ENCODE measurements at regions not wholly inside any gene's neighbourhood (a gene's known extent, or its start where the extent isn't known, plus 50 kb on each side); places are given as distances from the start of the nearest gene placed in this dataset.

DNA sequence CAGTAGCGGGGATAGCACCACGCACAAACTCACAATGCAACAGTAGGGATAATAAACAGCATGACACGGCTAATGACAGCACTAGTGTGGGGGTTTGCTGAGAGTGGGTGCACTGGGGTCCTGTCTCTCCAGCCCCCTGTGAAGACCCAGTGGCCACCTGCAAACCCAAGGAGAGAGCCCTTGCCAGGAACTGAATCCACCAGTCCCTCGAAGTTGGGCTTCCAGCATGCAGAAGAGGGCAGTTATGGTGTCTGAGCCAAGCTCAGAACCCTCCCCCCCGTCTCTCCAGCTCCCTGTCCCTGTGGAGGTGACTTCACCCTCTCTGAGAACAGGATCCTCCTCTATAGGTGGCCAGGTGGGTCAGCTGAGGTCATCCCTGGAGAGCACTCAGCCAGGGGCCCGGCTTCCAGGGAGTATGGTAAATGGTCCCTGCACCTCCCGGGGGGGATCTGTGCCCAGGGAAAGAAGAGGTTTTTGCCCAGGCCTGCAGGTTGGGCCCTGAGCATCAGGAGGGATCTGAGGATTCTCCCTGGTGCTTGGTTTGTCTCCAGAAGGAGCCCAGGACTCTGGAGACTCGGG lies 86.3 kb upstream of the PRR5 start:
- DNase-seq (ENCODE audit: low read depth in 4 of 4, low spot score in 1 of 4), result no peak

DNA sequence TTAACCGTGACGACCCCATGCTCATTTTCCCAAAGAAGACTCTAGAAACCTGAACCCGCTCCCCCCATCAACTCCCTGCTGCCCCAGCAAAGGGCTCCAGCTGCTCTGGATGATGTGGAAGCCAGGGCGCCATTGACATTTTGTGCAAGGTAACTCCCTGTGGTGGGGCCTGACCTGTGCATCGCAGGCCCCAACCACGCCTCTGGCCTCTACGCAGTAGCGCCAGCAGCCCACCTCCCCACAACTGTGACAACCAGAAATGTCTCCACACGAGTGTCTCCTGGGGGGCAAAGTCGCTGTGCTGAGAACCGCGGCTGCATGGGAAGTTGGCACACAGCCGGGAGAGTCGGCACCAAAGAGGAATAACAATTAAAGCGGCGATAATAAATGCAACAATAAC lies 86.9 kb upstream of the PRR5 start:
- no peak for DNase-seq (ENCODE audit: low read depth in 4 of 4, low spot score in 1 of 4)

DNA sequence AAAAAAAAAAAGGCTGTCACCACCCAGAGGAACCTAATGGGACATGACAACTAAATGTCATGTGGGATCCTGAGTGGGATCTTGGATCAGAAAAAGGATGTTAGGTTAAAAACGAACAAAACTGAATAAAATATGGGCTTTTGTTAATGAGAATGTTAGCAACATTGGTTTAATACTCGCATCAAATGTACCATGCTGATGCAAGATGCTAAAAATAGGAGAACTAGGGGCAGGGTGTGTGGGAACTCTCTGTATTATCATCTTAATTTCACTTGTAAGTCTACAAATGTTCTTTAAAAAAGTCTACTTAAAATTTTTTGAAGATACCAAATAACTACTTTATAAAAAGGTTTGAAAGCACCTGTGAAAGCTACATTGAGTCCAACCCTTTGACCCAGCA lies 88.8 kb upstream of the PRR5 start:
- no peak for DNase-seq (ENCODE audit: low read depth in 4 of 4, low spot score in 1 of 4)

DNA sequence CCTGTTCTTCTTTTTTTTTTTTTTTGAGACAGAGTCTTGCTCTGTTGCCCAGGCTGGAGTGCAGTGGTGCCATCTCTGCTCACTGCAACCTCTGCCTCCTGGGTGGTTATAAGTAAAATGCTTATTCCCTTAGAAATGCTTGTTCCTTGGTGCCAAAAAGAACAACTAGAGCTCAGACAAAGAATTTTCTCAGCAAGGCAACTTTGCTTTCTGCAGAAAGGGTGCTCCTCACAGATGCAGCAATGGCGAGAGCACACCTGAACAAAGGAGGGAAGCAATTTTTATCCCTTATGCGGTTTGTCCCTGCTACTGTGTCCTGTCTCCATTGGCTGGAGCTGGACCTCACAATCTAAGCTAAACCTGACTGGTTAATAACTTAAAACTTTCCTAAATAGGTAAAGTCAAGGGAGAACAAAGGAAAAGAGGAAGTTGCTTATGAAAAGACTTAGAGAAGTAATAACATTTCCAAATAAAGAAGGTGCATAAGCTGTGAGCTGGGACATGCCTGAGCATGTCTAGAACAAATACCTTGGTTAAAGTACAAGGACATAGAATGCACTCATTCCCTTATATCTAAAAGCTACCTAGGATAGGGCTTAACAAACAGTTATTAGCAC lies 90.0 kb upstream of the PRR5 start:
- no peak for DNase-seq (ENCODE audit: low read depth in 4 of 4, low spot score in 1 of 4)

DNA sequence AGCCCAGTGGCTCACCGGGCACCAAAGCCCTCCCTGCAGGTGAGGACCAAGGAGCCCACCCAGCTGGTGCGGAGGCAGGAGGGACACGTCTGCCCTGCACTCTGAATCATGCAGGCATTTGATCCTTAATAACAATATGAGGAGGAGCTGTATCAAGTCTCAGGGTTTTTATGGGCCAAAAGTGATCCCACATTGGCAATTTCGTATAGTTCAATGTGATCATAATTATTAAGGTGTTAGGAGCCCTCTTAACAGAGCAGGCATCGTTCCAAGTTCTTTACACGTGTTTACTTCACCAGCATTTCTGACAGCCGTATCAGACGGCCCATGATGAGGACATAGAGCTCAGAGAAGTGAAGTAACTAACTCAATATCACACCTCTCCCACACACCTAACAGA lies 91.9 kb upstream of the PRR5 start:
- DNase-seq (ENCODE audit: low read depth in 4 of 4, low spot score in 1 of 4), result no peak

DNA sequence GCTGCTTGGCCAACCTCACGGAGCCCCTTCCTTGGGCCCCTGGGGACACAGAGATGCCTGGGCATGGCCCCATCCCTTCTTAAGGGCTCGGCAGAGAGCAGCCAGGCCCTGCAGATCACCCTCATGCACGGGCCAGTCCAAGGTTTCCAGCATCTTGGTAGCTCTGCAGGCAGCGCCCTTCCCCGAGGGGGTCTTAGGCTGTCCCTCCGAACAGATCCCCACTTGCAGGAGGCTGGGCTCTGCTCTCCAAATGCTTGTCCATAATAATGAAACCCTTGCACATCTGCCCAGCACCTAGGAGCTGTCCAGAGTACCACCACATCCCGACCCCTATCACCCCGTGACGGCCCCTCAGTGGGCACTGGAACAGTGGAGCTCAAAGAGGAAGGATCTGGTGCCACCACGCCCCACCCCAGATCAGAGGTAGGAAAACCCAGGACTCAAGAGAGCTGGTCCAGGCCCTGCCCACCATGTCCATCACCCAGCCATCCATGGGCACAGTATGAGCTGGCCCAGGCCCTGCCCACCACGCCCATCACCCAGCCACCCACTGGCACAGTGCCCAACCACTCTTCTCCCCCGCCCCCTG lies 92.5 kb upstream of the PRR5 start:
- no peak for DNase-seq (ENCODE audit: low read depth in 4 of 4, low spot score in 1 of 4)

DNA sequence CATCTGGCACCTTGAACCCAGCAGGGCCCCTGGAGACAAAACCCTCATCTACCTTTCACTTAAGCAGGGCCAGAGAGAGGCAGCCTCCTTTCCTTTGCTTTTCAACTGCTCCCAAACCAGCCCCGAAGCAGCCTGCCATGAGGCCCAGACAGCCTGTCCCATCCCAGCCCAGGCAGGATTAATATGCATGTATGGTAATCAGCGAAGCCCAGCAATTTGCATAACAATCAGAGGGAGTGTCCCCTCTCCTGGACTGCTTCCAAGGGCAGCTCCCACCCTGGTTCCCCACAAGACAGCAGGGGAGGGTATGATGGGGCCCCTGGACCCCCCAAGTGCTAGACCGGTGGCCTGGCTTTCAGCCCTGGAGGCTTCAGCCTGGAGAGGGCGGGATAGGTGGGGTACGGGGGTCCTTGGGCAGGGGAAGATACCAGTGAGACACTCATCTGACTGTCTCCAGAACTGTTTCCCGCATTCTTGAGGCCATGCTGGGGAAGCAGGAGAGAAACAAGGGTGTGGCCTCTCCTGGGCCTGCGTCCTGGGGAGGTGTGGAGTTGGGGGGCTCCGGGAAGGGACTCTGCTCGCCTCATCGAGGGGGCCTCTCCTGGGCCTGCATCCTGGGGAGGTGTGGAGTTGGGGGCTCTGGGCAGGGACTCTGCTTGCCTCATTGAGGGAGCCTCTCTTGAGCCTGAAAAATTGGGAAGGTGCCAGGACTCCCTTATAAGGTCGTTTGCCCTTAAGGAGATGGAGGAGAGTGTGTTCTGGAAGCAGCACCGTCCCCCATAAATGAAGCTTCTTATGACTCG lies 93.2 kb upstream of the PRR5 start:
- DNase-seq (ENCODE audit: low read depth in 4 of 4, low spot score in 1 of 4), result no peak

DNA sequence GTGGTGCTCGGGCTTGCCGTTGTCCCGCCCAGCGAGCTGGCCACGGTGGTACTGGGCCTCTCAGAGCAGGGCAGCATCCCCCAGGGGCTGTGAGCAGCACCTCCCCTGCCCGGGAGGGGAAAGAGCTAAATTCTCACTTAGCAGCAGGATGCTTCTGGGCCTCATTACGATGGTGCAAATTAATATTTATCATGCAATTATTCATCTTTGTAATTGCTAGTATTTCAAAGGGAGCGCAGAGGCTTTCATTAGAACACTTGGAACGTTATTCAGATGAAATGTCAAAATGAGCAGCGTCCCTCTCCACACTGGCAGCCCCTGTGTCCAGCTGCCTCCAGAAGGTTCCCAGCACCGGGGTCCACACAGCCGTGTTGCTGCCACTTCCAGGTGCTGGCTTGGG lies 95.9 kb upstream of the PRR5 start:
- DNase-seq (ENCODE audit: low read depth in 4 of 4, low spot score in 1 of 4), result no peak

DNA sequence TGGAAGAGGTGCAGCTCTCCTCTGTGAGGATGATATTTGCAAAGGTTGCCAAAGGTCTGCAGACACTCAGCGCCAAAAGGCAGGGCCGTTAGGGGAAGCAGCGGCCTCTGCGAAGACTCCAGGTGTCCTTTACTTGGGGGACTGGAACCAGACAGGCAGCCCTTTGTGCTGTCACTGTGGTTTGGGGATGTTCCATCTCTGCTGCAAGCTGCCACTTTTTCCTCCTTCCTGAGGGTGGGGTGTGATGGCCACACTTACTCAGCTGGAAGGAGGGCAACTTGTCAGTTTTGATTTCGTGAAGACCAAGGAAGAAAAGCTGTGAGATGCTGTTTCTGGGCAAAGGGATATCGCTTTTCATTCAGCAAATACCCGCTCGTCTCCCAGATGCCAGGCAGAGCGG lies 96.5 kb upstream of the PRR5 start:
- DNase-seq (ENCODE audit: low read depth in 4 of 4, low spot score in 1 of 4), result no peak

DNA sequence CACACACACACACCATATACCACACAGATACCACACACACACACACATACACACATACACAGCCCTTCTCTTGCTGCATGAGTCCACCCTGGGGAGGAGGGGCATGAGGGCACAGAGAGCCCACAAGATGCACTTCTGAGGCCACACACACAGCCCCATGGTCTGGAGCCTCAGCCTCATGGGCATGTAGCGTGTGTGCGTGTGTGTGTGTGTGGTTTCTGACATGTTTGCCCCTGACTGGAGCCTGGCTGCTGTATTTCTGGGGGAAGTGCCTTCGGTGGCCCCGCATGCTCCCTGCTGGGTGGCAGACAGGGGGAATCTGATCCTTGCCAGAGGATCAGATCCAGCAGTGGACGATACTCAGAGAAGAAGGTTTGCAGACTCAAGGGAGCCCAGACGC lies 97.0 kb upstream of the PRR5 start:
- no peak for DNase-seq (ENCODE audit: low read depth in 4 of 4, low spot score in 1 of 4)

DNA sequence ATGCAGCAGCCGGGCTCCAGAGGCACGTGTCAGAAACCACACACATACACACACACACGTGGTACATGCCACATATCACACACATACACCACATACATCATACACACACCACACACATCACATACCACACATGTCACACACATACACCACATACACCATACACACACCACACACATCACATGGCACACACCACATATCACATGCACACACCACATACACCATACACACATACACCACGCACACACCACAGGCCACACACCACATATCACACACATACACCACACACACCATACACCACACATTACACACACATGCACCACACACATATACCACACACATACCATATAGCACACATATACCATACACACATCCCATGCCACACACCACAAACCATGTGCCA lies 97.5 kb upstream of the PRR5 start:
- DNase-seq (ENCODE audit: low read depth in 4 of 4, low spot score in 1 of 4), result no peak

DNA sequence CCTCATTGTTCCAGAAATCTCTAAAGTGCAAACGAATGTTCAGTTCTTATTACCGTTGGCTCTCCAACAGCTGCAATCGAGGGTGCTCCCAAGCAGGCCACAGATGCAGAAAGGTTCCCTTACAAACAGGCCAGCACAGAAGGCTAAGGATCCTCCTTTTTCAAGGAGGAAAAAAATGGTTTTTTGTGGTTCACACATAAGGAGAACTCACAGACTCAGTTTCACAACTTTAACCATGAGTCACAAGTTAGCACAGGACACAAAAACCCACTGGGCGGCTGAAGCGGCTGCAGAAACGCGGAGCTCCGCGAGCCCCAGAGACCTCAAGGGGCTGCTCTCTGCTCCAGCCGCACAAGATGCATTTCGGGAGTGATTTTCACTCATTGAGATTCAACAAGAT lies 98.2 kb upstream of the PRR5 start:
- no peak for DNase-seq (ENCODE audit: low read depth in 4 of 4, low spot score in 1 of 4)

DNA sequence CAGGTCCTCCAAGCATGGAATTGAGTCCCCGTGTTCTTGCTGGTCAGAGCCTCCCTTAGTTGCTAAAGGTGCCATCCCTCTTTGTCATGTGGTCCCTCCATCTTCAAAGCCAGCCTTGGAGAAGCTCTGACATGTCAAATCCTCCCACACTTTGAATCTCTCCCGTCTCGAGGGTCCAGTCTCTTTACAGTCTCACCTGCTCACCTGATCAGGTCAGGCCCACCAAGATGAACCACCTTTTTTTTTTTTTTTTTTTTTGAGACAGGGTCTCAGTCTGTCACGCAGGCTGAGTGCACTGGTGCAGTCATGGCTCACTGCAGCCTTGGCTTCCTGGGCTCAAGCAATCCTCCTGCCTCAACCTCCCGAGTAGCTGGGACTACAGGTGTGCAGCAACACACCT lies 100.3 kb upstream of the PRR5 start:
- DNase-seq (ENCODE audit: low read depth in 4 of 4, low spot score in 1 of 4), result no peak

DNA sequence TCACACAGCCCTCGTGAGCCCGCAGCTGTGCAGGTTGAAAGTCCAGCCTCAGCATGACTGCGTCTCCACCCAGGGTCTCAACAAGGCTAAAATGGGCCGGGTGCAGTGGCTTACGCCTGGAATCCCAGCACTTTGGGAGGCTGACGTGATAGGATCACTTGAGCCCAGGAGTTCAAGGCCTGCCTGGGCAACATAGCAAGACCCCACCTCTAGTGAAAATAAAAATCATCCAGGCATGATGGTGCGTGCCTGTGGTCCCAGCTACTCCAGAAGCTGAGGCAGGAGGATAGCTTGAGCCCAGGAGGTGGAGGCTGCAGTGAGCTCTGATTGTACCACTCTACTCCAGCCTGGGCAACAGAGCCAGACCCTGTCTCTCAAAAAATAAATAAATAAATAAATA lies 100.8 kb upstream of the PRR5 start:
- no peak for DNase-seq (ENCODE audit: low read depth in 4 of 4, low spot score in 1 of 4)

DNA sequence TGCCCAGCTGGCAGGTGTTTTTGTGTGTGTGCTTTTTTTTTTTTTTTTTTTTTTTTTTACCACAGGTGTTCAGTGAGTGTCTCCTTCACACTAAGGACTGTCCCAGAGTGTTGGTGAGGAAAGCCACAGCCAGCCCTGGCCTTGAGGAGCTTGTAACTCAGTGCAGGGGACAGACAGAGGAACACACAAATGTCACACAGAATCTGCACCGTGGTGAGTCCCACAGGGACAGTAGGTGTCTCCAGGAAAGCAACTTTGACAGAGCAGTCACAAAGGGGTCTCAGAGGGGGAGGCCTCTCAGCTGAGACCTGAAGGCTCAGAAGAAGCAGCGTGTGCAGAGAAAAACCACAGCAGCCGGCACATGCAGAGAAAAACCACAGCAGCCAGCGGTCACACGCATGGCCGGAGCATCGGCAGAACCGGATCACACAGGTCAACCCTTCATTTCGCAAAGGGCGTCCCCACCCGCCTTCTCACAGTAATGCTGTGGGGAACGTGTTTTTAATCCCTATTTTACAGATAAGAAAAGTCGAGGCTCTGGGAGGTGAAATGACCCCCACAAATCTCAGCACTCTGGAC lies 101.7 kb upstream of the PRR5 start:
- no peak for DNase-seq (ENCODE audit: low read depth in 4 of 4, low spot score in 1 of 4)

DNA sequence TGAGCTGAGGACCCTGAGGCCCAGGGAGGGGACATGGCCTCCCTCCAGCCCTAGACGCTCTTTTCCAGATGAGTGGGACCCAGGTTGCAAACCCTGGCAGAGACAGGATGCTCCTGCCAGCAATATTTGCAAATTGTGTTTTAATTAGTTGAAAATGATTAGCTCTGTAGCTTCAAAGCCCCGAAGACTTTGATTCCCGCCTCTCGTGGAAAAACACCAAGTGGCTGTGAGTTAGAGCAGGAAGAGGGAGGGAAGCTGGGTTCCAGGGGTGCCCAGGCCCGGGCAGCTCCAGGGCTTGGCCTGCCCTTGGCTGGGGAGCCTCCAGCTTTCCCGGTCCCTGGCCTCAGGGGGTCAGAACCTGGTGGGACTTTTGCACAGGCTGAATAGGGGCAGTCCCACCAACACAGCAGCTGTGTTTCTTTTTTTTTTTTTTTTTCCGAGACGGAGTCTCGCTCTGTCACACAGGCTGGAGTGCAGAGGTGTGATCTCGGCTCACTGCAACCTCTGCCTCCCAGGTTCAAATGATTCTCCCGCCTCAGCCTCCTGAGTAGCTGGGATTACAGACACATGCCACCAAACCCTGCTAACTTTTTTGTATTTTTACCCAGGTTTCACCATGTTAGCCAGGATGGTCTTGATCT lies 101.6 kb upstream of the RTL6 start:
- DNase-seq (ENCODE audit: low read depth in 4 of 4, low spot score in 1 of 4), result no peak

DNA sequence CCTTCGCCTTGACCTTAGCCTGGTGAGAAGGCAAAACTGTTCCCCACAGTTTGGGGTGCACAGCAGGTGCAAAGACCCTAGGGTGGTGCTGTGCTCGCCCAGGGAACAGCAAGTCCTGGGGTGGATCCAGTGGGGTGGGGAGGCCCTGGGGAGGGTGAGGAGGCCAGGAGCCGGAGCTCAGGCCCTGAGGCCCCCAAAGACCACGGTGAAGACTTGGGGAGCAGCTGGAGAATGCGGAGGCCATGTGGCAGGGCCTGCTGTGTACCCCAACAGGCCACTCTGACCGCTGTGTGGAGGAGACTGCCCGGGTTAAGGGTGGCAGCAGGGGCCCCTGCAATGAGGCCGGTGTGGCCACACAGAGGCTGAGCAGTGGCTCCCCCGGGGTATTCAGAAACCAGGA lies 101.1 kb upstream of the RTL6 start:
- no peak for DNase-seq (ENCODE audit: low read depth in 4 of 4, low spot score in 1 of 4)

DNA sequence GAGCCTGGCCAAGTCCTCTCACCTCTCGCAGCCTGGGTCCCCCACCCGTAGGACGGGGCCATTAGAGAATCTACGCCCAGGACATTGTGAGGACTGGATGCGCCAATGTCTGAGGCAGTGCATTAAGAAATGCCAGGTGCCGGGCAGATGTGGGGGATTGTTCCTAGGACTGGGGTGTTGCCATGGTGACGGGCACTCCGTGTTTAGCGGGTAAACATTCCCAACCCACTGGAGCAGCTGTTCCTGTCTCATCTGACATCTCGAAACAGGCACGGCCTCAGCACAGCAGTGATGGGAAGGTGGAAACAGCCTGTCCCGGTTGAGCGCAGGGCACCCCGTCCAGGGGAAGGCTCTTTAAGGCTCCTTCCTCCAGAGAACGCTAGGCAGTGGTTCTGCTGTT lies 99.6 kb upstream of the RTL6 start:
- DNase-seq (ENCODE audit: low read depth in 4 of 4, low spot score in 1 of 4), result no peak

DNA sequence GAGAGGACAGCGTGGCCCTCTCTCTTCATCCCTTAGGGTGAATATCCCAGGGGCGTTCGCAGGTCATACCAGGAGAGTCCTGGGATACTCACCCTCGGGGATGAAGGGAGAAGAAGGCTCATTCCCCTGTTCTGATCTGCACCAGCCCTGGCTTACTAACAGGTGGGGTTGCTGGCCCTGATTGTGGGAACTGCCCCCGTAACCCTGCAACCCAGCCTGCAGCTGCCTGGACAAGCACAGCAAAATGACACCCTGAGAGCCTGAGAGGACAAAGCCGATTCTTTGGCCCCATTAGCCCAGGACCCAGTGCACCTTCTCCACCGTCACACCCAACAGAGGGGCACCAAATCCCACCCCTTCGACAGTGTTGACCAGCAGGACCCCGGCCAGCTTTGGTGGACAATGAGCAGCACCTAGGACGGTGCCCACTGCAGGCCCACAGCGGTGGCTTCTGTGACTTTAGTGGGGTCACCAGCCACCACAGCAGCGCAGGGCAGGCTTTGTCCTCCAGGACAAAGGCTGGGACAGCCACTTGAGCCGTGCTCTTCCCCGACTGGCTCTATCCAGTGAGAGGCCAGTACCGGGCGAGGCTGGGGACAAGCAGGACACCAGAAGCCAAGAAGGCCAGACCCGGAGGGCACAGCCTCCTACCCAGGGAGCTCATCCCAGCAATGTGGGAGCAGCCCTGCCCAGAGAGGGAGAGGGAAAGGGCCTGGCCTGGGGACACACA lies 98.5 kb upstream of the RTL6 start:
- no peak for DNase-seq (ENCODE audit: low read depth in 4 of 4, low spot score in 1 of 4)

DNA sequence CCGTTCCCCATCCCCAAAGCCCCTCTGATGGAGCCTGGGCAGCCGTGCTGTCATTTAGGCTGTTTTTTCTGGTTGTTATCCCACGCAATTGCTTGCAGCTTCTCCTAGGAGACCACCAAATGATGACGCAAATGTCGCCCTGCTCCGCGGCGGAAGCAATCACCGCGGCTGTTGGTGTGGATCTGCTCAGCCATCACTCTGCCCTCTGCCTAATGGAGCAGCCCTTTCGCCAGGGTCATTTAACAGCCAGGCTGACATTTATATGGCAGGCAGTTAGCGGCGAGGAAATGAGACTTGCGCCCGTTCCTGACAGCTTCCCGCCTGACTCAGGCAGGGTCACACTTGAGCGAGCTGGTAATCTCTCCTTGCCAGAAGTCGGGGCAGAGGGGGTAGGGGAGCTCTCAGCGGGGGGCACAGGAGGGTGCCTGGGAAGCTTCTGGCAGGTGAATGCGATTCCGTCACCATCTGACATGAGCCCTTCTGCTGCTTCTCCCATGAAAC lies 97.9 kb upstream of the RTL6 start:
- no peak for DNase-seq (ENCODE audit: low read depth in 4 of 4, low spot score in 1 of 4)

DNA sequence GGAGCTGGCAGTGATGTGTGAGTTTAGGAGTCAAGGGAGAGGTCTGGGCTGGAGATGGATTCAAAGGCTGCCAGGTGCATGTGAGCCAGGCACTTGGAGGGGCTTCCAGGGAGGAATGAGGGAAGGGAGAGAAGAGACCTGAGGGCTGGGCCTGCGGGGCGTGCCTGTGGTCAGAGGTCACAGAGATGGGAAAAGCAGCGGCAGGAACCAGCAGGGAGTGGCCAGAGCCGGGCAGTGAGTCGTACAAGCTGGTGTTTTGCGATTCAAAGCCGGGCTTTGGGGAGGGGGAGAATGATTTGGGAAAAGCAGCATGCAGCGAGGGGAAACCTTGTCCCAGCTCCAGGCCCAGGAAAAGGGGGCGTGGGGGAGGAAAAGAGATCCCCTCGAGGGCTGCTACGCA lies 96.9 kb upstream of the RTL6 start:
- no peak for DNase-seq (ENCODE audit: low read depth in 4 of 4, low spot score in 1 of 4)
